Vagina (tissue), 2 donors: ENCODE measurements at regions not wholly inside any gene's neighbourhood (a gene's known extent, or its start where the extent isn't known, plus 50 kb on each side); places are given as distances from the start of the nearest gene placed in this dataset.

Experiments
- CTCF ChIP-seq, 3 experiments: fragments of 450-650 bp in 2 of 3; fragments of 200-600 bp in 1 of 3; sonication (generic) in 1 of 3; IDR thresholded peaks; one replicate each; pipeline ENCODE4 v1.5.1; 2017 to 2019; ENCODE audit warnings: antibody characterized with exemption in 3 of 3, mild to moderate bottlenecking in 2 of 3, moderate library complexity in 2 of 3
- POLR2A ChIP-seq, 2 donors: fragments of 450-650 bp; IDR thresholded peaks; one replicate each; pipeline ENCODE4 v1.6.1; 2017; ENCODE audit warnings: antibody characterized with exemption in 2 of 2, mild to moderate bottlenecking in 2 of 2, moderate library complexity in 2 of 2
- POLR2AphosphoS5 ChIP-seq, 2 donors: sonication (generic); formaldehyde crosslinking; IDR thresholded peaks; one replicate each; pipeline ENCODE4 v1.9.0; 2017; ENCODE audit warnings: antibody characterized with exemption in 2 of 2, mild to moderate bottlenecking in 2 of 2, low read depth in 1 of 2; ENCODE audit not compliant: insufficient read depth in 1 of 2

- TF ChIP-seq CTCF (IDR thresholded peaks at IDR 0.05) (no peak), POLR2A (IDR thresholded peaks at IDR 0.05) (no peak), POLR2AphosphoS5 (IDR thresholded peaks at IDR 0.05; ENCODE audit: insufficient read depth in 1 of 2, low read depth in 1 of 2) (no peak)
These were observed 1111.0 kb upstream of the SLC39A10 start for GRCh38 chr2:194545978-194546377.
